Fibroblast of peridontal ligament (primary cell): ENCODE measurements at regions not wholly inside any gene's neighbourhood (a gene's known extent, or its start where the extent isn't known, plus 50 kb on each side); places are given as distances from the start of the nearest gene placed in this dataset.

Source experiments
- DNase-seq: peaks from one replicate; pipeline ENCODE4 v3.0.0-alpha.2; 2010; ENCODE audit errors: extremely low read depth

DNA sequence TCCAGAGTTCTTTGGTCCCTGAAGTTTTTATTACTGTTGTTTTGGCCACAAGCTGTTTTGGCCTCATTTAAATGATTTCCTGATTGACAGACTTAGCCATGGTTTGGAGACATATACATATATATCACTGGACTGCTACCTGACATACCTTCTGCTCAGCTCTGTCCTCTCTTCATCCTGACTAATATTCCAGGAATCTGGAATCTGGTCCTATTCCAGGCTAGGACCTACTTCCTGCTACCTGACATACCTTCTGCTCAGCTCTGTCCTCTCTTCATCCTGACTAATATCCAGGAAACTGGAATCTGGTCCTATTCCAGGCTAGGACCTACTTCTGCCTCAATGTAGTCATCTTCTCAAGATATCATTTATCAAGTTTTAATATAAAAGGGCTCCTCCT lies 724.4 kb upstream of the ROBO1 start:
- no peak for DNase-seq

DNA sequence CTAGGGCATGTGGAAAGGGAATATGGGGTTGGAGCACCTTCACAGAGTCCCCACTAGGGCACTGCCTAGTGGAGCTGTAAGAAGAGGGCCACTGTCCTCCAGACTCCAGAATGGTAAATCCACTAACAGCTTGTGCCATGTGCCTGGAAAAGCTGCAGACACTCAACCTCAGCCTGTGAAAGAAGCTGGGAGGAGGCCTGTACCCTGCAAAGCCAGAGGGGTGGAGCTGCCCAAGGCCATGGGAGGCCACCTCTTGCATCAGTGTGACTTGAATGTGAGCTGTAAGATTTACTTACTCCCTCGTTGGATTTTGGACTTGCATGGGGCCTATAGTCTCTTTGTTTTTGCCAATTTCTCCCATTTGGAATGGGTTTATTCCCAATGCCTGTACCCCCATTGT lies 705.2 kb upstream of the ROBO1 start:
- no peak for DNase-seq

GRCh38 chr3:80472459-80472858 lies 704.7 kb upstream of the ROBO1 start:
- no peak for DNase-seq

GRCh38 chr3:80470433-80470832 lies 702.6 kb upstream of the ROBO1 start:
- DNase-seq: no peak

DNA sequence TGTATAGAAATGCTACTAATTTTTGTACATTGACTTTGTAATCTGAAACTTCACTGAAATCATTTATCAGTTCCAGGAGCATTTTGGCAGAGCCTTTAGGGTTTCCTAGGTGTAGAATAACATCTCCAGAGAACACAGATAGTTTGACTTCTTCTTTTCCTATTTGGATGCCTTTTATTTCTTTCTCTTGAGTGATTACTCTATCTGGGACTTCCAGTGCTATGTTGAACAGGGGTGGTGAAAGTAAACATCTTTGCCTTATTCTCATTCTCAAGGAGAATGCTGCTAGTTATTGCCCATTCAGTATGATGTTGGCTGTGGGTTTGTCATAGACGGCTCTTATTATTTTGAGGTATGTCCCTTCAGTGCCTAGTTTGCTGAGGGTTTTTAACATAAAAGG lies 697.9 kb upstream of the ROBO1 start:
- no peak for DNase-seq

GRCh38 chr3:80451393-80451792 lies 683.6 kb upstream of the ROBO1 start:
- no peak for DNase-seq

DNA sequence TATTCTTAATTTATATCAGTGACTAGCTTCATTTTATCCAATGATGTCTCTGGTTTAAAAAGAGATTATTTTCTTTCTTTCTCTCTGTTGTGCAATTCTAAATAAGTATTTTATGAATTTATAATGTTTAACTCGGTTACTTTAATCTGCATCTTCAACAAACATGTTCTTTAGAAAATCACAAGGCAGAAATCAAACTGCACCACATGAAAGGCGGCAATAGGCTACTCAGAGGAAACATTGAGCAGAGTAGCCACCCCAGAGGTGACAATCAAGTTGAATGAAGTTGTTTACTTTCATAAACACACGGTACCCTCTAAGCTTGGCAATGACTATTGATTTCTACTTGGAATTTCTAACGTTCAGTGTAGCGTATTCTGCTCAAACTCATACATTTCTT lies 677.8 kb upstream of the ROBO1 start:
- DNase-seq: no peak

DNA sequence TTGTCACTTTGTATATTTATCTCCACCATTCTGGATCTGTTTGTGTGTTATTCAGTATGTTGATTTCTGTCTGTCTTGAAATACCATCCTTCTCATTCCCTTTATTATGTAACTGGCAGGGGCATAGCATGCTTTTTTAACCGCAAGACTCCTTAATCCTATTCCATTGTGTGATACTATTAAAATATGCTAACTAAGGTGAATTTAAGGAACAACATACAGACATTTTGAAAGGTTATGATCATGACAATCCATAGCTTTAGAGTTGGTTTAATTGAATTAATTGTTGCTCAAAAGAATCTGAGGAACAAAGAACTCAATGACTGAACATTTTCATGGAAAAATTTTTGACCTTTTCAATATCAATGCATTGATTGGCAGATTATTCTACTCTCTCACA lies 677.3 kb upstream of the ROBO1 start:
- DNase-seq: no peak

DNA sequence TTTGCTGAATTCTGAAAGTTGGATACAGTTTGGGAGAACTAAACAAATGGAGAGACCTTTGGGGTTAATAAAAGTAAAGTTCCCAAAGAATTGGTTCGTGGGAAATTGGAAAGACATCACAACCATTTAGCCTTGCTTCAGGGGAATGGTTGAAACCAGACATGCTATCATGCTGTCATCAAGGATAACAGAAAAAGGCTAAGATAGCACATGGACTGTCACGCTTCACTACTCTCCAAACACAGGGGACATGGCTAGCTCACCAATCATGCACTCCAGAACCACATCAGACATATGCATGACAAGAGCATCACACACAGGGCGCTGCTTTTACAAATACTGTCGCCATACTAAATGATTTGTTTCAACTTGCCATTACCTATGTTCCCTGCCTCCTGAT lies 671.7 kb upstream of the ROBO1 start:
- no peak for DNase-seq

DNA sequence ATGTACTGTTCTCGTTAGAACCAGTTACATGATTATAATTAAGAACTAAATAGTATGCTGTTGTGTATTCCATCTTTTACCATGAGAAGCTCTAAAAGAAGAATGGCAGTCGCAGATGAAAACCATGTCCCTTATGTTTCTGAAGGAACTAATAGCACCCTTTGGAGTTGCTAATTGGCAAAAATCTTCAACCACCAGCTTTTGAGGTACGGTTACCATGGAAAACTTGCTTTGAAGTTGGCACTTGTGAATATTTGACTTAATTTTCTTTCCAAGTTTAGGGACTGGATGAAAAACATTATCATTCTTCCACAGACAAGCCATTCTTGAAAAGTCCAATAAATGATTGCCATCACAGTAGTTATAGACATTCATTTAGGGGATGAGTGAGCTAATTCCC lies 666.6 kb upstream of the ROBO1 start:
- no peak for DNase-seq

GRCh38 chr3:80424951-80425350 lies 657.2 kb upstream of the ROBO1 start:
- no peak for DNase-seq

DNA sequence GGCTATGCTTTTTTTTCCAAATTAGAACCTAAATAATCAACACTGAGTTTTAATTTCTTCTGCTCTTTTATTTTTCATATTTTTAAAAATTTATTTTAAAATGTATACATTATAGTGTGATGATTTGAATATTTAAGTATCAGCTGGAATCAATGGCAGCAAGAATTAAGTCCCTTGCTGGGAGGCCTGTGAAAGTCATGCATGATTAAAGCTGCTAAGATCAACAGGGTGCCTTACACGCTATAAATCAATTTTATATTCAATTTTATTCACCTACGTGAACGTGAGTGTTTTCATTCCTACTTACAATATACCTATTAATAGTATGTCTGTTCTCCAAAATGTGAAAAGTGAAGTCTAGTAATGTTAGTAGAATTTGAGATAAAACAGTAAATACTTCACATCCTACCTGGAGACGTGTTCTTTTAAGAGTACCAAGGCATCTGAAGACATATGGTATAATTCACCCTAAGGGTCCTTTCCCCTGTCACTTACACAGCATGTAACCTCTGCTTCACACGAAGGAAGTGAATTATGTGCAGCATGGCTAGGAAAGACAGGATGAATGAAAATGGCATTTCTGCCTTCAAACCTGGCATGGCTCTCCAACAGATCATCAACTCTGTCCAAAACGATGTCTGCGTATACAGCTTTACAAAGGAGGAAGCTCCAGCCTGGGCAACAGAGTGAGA lies 640.4 kb upstream of the ROBO1 start:
- DNase-seq: no peak

GRCh38 chr3:80405618-80406017 lies 637.8 kb upstream of the ROBO1 start:
- DNase-seq: no peak

DNA sequence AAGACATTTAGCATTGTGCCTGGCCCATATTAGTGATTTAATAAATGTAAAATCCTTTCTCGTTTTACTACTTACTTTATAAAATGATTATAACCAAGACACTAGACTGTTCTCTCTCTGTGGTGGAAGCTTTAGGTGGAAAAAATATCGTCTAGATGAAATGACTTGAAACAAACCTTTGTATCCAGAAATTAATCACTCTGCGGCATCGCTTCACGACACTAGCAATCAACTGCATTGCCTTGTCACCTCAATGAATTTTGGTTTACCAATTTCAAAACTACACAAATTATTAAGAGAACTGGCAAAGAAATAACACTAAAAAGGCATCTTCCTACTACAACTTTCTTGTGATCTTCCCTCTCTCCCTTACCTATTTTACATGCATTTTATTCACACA lies 627.2 kb upstream of the ROBO1 start:
- no peak for DNase-seq

GRCh38 chr3:80391573-80391972 lies 623.8 kb upstream of the ROBO1 start:
- DNase-seq: no peak

GRCh38 chr3:80384811-80385210 lies 617.0 kb upstream of the ROBO1 start:
- no peak for DNase-seq

- DNase-seq: no peak
These were observed 606.6 kb upstream of the ROBO1 start for GRCh38 chr3:80374423-80374822.

DNA sequence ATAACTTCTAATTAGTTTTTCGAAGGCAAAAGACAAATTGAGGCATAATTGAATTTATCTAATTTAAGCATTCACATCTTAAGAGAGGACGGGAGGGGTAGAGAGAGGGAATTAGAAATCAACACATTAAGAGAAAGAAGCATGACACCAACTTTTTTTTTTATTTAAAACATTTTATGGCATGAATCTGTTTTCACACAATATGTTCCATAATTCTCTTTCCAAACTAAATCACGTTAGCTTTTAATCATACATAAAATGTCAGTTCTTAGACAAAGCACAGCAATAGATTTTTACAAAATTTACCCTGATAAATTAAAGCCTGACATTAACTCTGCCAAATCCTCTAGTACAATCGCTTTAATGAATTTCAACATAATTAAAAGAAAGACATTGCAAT lies 600.8 kb upstream of the ROBO1 start:
- no peak for DNase-seq

DNA sequence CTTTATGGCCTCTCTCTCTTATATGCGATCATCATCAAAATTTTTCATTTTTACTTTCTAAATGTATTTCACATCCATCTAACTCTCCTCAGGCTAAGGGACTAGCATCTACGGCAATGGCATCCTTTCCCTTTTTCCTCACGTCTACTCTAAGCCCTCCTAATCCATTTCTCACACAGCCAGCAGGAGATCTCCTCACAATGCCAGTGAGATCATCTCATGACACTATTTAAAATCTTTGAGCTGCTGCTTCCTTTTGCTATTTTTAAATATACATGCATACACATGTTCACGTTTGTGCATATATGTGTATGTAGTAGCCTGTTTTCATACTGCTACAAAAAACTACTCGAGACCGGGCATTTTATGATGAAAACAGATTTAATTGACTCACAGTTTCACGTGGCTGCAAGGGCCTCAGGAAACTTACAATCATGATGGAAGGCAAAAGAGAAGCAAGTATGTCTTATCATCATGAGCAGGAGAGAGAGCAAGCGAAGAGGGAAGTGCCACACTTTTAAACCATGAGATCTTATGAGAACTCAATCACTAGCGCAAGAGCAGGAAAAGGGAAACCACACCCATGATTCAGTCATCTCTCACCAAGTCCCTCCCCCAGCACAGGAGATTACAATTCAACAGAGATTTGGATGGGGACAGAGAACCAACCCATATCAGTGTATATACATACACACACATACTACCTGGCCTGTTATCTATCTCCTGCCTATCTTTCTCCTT lies 599.2 kb upstream of the ROBO1 start:
- DNase-seq: no peak

GRCh38 chr3:80357761-80358160 lies 590.0 kb upstream of the ROBO1 start:
- no peak for DNase-seq

- no peak for DNase-seq
These were observed 587.3 kb upstream of the ROBO1 start for GRCh38 chr3:80355144-80355543.

DNA sequence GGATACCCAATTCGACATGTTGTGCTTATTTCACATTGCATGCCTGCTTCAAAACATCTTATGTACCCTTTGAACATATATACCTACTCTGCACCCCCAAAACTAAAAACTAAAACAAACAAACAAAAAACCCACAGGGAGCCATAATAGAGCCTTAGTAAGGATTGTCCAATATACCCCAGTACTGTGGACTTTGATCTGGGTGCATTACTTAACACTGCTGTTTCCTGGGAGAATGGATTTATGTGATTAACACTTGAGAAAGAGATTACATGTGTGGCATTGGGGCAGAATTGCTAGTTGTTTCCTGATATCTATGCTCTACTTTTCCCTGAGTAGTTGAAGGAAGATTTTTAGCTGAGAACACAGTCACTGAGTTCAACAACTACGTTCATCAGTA lies 583.4 kb upstream of the ROBO1 start:
- no peak for DNase-seq

- DNase-seq: no peak
These were observed 583.0 kb upstream of the ROBO1 start for GRCh38 chr3:80350771-80351170.

DNA sequence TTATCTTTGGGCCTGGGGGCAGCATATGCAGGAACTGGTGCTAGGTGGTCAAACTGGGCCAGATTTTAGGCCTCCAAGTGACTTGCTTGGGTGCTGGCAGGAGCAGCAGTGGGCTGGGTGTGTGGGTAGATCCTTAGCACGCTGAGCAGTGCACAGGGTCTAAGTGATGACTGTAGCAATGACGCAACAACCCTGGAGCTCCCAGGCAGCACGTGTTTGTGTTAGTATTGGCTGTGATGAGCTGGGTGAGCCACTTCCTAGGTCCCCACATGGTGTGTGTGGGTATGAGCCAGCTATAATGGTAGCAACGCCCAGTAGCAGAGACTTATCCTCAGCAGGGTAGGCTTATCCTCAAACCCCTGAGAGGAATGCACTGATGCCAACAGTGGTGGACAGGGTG lies 570.6 kb upstream of the ROBO1 start:
- no peak for DNase-seq
